Dedifferentiated amniotic fluid mesenchymal stem cell (primary cell): ENCODE measurements at regions not wholly inside any gene's neighbourhood (a gene's known extent, or its start where the extent isn't known, plus 50 kb on each side); places are given as distances from the start of the nearest gene placed in this dataset.
"Not testable (repeated sequence)": the region's sequence is repeated elsewhere in the genome, so short reads cannot be mapped to it uniquely, and the experiment has no call there.

Source experiments
- DNase-seq: peaks from one replicate; pipeline ENCODE4 v3.0.0-alpha.2; 2016; ENCODE audit errors: extremely low spot score

DNA sequence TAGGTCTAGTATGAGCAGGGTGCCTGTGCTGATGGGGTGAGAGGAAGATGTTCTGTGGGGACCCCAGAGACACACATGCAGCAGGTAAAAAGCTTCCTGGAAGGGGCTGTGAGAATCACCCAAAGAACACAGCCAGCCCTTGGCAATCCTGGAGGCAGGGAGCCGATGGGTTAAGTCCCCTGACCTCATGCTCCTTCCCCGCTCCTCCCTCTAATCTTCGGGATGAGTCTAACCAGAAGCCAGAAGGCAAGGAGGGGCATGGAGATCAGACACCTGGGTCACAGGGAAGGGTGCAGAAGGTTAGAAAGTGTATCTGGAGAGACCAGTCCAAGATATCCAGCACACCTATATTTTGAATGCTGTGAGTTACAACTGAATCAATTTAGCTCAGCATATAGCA lies 274.1 kb upstream of the PAPPA start:
- no peak for DNase-seq

- no peak for DNase-seq
These were observed 273.2 kb upstream of the PAPPA start for GRCh38 chr9:115880221-115880885.

DNA sequence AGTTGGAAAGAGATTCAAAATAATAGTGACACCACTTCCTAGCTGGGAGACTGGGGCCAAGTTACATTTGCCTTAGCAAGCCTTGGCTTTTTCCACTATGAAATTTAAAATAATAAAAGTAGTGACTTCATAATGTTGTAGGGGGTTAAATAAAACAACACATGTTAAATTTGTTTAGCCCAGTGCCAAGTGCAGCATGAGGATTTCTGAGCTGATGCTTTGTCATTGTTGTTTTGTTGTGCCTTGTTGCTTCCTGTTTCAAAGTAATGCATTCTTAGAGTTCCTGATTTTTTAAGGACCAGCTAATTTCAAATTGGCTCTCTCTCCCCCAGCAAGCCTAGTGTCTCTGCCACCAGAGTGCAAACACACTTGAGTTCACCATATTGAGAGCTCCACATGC lies 270.7 kb upstream of the PAPPA start:
- DNase-seq: peak; percentile 71

DNA sequence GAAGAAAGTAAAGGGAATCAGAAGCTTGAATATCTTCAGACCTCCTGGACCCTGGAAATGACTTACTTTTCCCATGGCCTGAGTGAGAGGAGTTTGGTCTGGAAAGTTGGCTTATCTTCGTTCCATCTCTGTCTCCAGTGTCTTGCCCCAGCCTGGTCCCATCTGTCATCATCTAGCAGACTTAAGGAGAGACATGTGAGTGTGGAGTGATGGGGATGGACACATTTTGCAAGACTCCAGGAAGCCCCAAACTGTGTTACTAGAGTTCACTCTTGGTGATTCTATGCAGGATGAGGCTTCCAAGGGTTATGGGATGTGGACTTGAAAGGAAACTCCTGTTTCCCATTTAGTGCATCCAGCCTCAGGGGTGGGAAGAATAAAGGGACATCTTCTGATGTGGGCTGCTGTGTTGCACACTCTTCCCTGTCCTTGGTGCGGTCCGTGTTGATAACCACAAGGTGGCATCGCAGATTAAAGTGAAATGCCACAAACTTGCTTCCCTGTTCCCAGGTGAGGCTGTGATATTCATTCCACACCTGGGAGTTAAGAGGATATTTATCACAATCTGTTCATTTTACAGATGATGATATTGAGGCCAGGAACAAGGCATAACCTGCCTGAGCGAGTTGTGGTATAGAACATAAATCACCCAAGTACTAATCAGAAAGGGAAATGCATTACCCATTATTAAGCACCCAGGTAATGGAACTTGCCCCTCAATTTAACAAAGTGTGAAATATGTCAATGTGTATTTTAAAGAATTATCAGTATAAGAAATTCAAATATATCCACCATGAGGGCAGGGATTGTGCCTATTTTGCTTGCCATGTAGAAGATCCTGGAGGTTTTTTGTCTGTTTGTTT lies 269.9 kb upstream of the PAPPA start:
- DNase-seq: no peak

- no peak for DNase-seq
These were observed 268.7 kb upstream of the PAPPA start for GRCh38 chr9:115884846-115885245.

GRCh38 chr9:115888131-115888530 lies 265.5 kb upstream of the PAPPA start:
- DNase-seq: no peak

GRCh38 chr9:115891929-115892328 lies 261.7 kb upstream of the PAPPA start:
- DNase-seq: peak; percentile 26

DNA sequence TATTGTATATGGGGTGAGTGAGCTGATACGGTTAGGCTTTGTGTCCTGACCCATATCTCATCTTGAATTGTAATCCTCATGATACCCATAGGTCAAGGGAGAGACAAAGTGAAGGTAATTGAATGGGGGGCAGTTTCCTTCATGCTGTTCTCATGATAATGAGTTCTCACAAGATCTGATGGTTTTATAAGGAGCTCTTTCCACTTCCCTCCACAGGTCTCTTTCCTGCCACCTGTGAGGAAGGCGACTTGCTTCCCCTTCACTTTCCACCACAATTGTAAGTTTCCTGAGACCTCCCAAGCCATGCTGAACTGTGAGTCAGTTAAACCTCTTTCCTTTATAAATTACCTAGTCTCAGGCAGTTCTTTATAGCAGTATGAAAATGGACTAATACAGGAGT lies 255.1 kb upstream of the PAPPA start:
- not testable (repeated sequence) for DNase-seq

DNA sequence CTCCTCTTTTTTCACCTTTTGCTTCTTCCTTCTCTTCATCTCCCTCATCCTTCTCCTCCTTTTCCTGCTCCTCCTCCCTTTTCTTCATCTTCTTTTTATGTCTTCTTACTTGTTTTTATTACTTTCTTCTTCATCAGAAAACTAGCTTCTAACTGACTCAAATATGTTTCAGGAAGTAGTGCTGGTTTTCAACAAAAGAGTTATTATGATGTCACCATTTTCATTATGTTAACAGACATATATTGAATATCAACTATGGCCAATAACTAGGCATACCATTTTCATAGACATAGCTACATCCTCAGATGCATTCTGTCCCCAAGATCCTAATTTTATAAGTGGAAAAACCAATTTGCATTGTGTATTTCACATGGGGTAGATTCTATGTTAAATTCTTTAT lies 252.9 kb upstream of the PAPPA start:
- DNase-seq: no peak

GRCh38 chr9:115910959-115911358 lies 242.6 kb upstream of the PAPPA start:
- no peak for DNase-seq

DNA sequence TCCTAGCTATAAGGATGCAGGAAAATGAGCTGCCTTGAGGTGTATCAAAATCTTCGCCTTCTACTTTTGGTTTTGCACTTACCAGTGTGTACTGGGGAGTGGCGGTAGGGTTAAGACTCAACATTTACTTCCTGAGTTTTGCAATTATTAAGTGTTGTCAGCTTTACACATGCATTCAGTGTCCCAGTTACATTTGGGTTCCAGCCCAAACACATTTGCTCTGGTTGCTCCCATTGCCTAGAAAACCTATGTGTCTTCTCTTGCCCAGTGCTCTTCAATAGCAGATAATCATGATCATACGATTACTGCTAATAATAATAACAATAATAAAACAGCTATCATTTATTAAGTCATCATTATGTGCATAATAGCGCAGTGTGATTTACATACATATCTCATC lies 241.5 kb upstream of the PAPPA start:
- DNase-seq: no peak

DNA sequence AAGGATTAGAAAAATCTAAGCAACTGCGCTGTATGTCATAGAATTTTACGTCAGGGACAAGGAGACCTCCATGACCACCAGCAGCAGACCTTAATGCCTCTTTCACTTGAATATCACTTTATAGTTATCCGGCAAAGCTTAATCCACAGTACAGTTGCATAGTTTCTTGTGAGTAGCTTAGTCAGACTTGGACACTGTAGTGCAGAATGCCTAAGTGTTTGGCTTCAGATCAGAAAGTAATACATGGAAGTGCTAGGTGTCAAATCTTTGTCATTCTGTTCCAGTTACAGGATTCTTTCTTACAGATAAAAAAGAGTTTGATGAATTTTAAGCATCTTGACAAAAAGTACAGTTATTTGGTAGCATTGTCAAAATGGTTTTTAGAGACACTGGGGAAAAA lies 239.9 kb upstream of the PAPPA start:
- DNase-seq: no peak

DNA sequence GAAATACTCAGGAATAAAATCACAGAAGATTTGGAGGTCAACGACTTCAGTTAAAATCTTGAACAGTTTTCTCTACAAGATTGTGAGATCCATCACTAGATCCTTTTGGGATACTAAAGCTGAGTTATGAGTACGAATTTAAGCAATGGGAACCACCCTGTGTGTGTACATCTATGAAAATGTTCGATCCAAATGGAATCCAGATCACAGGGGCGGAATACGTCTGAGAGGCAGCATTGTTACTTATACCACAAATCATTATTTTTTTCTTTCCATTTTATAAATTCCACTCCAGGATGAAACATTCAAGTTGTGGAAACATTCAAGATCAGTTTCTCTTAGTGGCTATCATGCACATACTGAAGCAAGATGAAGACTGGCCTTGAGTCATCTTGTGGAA lies 239.3 kb upstream of the PAPPA start:
- no peak for DNase-seq

- no peak for DNase-seq
These were observed 232.3 kb upstream of the PAPPA start for GRCh38 chr9:115921301-115921700.

GRCh38 chr9:115922444-115922843 lies 231.1 kb upstream of the PAPPA start:
- DNase-seq: no peak

- no peak for DNase-seq
These were observed 230.2 kb upstream of the PAPPA start for GRCh38 chr9:115923410-115923809.

DNA sequence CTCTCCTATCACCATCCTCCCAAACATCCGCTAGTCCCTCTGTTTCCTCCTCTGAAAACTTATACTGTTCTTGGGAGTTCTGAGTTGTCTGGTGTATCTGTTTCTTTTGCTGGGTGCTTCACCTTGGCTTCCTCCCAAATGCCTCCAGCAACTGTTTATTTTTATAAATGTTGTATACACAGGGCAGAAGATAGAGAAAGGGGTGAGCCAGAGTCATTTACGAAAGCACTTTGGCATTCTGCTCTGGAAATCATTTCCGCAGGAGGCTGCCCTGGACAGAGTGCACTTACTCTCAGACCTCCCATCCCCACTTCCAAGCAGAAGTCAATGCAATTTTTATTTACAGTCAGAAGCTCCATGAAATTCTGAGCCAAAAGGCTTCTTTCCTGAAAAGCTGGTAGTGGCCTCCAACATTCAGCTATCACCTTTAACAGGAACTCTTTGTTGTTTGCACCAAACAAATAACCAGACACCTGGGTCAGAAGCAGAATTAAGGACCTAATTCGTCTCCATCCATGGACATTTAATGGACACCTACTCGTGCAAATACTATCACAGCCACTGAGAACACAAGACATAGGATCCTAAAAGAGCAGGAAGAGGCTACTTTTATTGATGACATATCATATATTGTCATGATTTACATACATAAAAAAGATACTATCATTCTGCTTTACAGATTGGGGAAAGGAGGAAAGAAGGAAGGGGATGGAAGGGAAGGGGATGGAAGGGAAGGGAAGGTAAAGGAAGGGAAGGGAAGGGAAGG lies 229.5 kb upstream of the PAPPA start:
- DNase-seq: peak; percentile 71

- no peak for DNase-seq
These were observed 229.0 kb upstream of the PAPPA start for GRCh38 chr9:115924669-115924987.

DNA sequence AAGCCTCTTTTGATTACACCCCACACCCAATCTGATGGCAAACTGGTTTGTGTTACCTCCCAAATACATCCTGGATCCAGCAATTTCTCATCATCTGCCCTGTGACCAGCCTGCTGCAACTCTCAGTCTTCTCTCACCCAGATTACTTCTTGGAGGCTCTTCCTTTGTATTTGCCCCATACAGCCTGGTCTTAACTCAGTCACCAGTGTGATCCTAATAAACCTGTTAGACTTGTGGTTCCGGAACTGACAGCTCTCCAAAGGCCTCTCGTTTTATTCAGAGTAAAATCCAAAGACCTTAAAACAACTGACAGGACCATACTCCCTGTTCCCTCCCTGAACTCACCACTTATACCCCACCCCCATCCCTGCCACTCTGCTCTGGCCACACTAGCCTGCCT lies 228.2 kb upstream of the PAPPA start:
- DNase-seq: no peak

- DNase-seq: no peak
These were observed 223.1 kb upstream of the PAPPA start for GRCh38 chr9:115930472-115930871.

DNA sequence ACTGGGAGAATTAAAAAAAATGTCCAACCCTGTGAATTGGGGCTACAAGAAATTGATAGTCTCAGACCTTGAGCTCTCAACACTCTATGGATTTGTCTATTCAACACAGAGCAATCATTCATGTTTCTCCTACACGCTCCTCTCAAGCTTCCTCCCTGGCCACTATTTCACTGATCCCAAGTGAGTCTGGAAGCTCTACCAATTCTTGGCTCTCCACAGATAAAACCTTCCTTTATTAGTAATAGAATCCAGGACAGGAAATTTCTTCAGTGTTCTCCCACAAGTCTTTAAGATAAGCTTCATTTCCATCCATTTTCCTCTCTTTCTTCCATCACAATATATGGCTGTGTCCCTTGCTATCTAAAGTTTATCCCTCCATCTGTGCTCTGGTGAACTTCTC lies 215.1 kb upstream of the PAPPA start:
- no peak for DNase-seq

DNA sequence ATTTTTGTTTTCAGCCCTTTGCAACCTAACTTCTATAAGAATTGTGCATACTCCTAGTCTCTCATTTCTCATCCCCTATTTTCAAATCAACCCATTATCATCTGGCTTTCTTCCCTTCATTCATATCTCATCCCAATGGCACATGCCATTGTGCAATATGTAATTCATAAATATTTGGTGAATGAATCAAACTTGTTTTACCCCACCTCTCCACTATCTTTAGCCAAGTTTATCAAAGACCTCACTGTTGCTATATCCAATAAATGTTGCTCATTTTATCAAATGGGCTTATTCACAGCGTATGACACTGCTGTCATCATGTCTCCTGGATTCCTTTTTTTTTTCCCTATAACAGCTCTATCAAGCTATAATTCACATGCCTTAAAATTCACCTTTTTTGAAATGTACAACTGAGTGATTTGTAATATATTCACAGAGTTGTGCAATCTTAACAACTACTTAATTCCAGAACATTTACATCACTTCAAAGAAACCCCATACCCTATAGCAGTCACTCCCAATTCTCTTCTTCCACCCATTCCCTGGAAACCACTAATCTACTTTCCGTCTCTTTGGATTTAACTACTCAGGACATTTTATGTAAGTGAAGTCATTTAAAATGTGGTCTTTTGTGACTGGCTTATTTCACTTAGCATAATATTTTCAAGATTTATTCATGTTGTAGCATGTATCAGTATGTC lies 214.4 kb upstream of the PAPPA start:
- DNase-seq: peak; percentile 82
